T1000 (cell line): ENCODE measurements at regions not wholly inside any gene's neighbourhood (a gene's known extent, or its start where the extent isn't known, plus 50 kb on each side); places are given as distances from the start of the nearest gene placed in this dataset.

ENCODE experiments used
- DNase-seq: peaks from one replicate; lab custom pipeline; 2025; ENCODE audit warnings: mixed read lengths; lab: John Stamatoyannopoulos, UW

DNA sequence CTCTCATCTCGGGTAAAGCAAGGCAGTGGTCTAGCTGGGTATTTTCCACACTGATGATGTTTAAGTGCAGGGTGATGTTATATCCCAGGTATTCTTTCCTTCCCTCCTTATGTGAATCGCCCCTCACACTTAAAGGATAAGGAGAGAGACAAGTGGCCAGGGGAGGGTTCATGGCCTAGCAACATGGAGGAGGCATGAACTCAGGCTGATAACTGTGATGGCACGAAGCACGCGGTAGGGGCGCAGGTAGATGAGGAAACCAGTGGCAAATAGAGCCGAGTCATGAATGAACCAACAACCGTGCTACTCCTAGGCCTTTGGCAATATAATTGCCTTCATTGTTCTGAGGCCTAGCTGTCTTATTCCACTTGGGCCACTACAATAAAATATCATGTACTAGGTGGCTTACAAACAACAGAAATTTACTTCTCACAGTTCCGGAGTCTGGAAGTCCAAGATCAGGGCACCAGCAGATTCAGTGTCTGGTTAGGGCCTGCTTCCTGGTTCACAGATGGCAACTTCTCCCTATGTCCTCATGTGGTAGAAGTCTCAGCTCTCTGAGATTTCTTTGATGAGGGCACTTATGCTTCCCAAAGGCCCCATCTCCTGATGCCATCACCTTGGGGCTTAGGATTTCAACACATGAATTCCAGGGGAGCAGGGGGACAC, 56.0 kb upstream of the PIK3CG start:
- no peak for DNase-seq

DNA sequence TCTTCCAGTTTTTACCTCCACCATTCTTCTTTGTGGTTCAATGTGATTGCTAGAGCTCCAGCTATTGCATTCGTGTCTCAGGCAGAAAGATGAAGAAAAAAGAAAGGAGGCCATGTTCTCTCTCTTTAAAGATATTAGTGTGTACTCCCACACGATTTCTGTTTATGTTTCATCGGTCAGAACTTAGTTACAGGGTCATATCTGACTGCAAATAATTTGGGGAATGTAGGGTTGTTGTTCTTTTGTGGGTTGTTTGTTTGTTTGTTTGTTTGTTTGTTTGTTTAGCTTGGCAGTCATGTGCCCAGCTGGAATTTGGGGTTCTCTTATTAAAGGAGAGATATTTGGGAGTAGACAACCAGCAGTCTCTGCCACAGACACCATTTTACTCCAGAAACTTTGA, 53.6 kb upstream of the PIK3CG start:
- DNase-seq = no peak

DNA sequence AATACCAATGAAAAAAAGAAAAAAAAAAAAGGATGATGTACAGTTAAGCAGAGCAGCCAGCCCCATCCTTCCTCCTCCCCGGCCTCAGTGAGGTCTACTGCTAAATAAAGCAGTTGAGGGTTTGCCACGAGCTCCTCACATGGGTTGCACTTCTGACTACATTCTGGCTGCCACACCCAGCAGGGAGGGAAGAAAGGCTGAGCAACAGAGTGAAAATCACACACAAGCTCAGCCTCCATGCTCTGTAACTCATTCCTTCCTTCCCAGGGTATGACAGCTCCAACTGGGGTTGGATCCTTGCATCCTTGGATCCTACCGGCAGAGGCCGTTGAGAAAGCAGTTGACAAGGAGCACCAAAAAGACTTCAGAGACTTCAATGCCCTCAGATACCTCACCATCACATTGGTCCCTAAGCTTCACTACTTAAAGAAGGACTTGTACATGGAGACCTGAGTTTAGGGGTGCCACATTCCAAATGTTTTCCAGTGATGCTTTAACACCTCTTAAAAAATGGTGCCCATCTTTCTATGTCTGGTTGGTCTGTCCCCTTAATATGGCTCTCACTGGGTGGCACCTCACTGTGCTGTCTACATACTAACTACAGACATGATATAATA, 52.9 kb upstream of the PIK3CG start:
- DNase-seq = no peak

DNA sequence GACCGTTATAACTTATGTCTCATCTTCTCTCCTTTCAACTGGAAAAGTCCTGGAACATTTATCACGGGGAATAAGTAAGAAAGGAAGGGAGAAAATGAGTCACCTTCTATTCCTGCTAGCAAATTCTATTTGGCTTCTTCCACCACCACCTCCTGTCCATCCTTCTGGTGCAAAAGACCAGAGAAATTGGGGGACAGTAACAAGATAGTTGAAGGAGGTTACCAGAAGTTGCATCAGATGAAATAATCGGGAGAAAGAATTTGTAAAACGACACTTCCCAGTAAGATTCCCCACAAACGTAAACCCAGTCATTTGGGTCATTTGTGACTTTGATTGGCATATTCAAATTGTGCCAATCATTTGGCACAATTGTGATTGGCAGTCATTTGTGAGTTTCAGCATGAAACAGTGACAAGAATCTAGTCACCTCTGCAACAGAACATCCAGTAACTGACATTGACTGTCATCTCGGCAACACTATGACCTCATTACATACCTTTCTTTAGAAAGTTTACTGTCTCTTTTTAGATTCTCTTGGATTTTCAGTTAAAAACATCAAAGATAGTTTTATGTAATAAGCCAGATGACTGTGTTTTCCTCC, 51.3 kb upstream of the PIK3CG start:
- no peak for DNase-seq

DNA sequence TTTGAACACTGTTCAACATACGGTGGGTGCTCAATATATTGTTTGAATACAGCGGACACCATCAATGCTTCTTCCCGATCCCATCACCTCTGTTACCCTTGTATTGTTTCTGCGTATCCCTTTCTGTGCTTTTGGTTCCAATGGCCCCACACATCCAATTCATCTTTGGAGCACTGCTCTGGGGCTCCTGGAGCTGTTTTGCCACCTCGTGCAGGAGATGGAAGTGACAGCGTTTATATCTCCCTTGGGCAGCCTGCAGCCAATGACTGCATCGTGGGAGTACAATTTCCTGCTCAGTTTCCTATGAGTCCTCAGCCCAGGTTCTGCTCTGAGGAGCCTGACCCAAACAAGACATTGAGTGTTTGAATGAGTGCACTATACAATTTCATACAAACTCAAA, 50.2 kb upstream of the PIK3CG start:
- DNase-seq = no peak
